H9 (cell line): ENCODE measurements at regions not wholly inside any gene's neighbourhood (a gene's known extent, or its start where the extent isn't known, plus 50 kb on each side); places are given as distances from the start of the nearest gene placed in this dataset.

Experiments used
- DNase-seq: peaks from one replicate; pipeline ENCODE4 v3.0.0-alpha.2; 2017
- H2AFZ ChIP-seq: one replicate; pipeline ENCODE4 v1.6.1; 2013; ENCODE audit warnings: mild to moderate bottlenecking, low read length, control low read depth, moderate library complexity
- H2AK5ac ChIP-seq: 2 replicates; pipeline ENCODE4 v1.6.1; 2013; ENCODE audit warnings: low read length, control low read depth, mixed read lengths; ENCODE audit not compliant: insufficient read length
- H2BK120ac ChIP-seq: one replicate; pipeline ENCODE4 v1.6.1; 2013; ENCODE audit warnings: low read depth, mild to moderate bottlenecking, low read length, control low read depth, inconsistent platforms; ENCODE audit not compliant: poor library complexity, severe bottlenecking
- H2BK12ac ChIP-seq: 2 replicates; pipeline ENCODE4 v1.6.1; 2013; ENCODE audit warnings: low read length, control low read depth, mixed read lengths, low read depth; ENCODE audit not compliant: insufficient read length
- H2BK15ac ChIP-seq: 2 replicates; pipeline ENCODE4 v1.6.1; 2013; ENCODE audit warnings: low read depth, low read length, control low read depth
- H2BK20ac ChIP-seq: one replicate; pipeline ENCODE4 v1.6.1; 2013; ENCODE audit warnings: low read depth, mild to moderate bottlenecking, low read length, control low read depth, inconsistent platforms; ENCODE audit not compliant: poor library complexity, severe bottlenecking
- H2BK5ac ChIP-seq: 2 replicates; pipeline ENCODE4 v1.6.1; 2013; ENCODE audit warnings: low read length, control low read depth, mixed read lengths; ENCODE audit not compliant: insufficient read length
- H3K14ac ChIP-seq: 2 replicates; pipeline ENCODE4 v1.6.1; 2013; ENCODE audit warnings: low read length, control low read depth; ENCODE audit not compliant: insufficient read depth
- H3K18ac ChIP-seq: 2 replicates; pipeline ENCODE4 v1.6.1; 2013; ENCODE audit warnings: low read depth, mild to moderate bottlenecking, mixed read lengths, low read length, control low read depth; ENCODE audit not compliant: insufficient read length
- H3K23ac ChIP-seq: 2 replicates; pipeline ENCODE4 v1.6.1; 2013; ENCODE audit warnings: low read length, control low read depth, mixed read lengths, low read depth; ENCODE audit not compliant: insufficient read length
- H3K23me2 ChIP-seq: 2 replicates; pipeline ENCODE4 v1.6.1; 2013; ENCODE audit warnings: low read depth, mild to moderate bottlenecking, mixed read lengths, low read length, control low read depth; ENCODE audit not compliant: insufficient read length, poor library complexity, severe bottlenecking
- H3K27ac ChIP-seq: 2 replicates; pipeline ENCODE4 v1.5.1; 2013; ENCODE audit warnings: low read length, control low read depth, mixed read lengths, low read depth; ENCODE audit not compliant: insufficient read length
- H3K27me3 ChIP-seq: 2 replicates; pipeline ENCODE4 v1.6.1; 2013; ENCODE audit warnings: low read length, control low read depth, inconsistent platforms; ENCODE audit not compliant: insufficient read depth
- H3K4ac ChIP-seq: 2 replicates; pipeline ENCODE4 v1.6.1; 2013; ENCODE audit warnings: low read depth, mild to moderate bottlenecking, control low read depth, inconsistent platforms, low read length, moderate library complexity
- H3K4me1 ChIP-seq: 2 replicates; pipeline ENCODE4 v1.6.1; 2013; ENCODE audit warnings: low read length, control low read depth, inconsistent platforms; ENCODE audit not compliant: insufficient read depth
- H3K4me2 ChIP-seq: 2 replicates; pipeline ENCODE4 v1.6.1; 2013; ENCODE audit warnings: low read length, control low read depth, mixed read lengths; ENCODE audit not compliant: insufficient read length, insufficient read depth
- H3K56ac ChIP-seq: 2 replicates; pipeline ENCODE4 v1.6.1; 2013; ENCODE audit warnings: low read depth, mild to moderate bottlenecking, mixed read lengths, low read length, control low read depth; ENCODE audit not compliant: insufficient read length
- H3K79me1 ChIP-seq: 2 replicates; pipeline ENCODE4 v1.6.1; 2013; ENCODE audit warnings: low read depth, mild to moderate bottlenecking, moderate library complexity, low read length, control low read depth, inconsistent platforms; ENCODE audit not compliant: insufficient read depth, poor library complexity, severe bottlenecking
- H3K79me2 ChIP-seq: 2 replicates; pipeline ENCODE4 v1.6.1; 2013; ENCODE audit warnings: low read length, control low read depth, inconsistent platforms; ENCODE audit not compliant: insufficient read depth
- H3K9ac ChIP-seq: 2 replicates; pipeline ENCODE4 v1.6.1; 2013; ENCODE audit warnings: low read length, control low read depth, mixed read lengths; ENCODE audit not compliant: insufficient read length; ENCODE audit errors: extremely low read depth
- H3K9me3 ChIP-seq: one replicate; pipeline ENCODE4 v1.6.1; 2013; ENCODE audit warnings: low read depth, low read length, inconsistent platforms; ENCODE audit not compliant: control insufficient read depth
- H3T11ph ChIP-seq: one replicate; pipeline ENCODE4 v1.6.1; 2013; ENCODE audit warnings: mild to moderate bottlenecking, low read length, control low read depth, inconsistent platforms
- H4K20me1 ChIP-seq: one replicate; pipeline ENCODE4 v1.6.1; 2013; ENCODE audit not compliant: control insufficient read depth, insufficient read length, insufficient read depth
- H4K5ac ChIP-seq: 2 replicates; pipeline ENCODE4 v1.6.1; 2013; ENCODE audit warnings: low read depth, mild to moderate bottlenecking, mixed read lengths, low read length, control low read depth; ENCODE audit not compliant: insufficient read length
- H4K8ac ChIP-seq: replicated peaks from 2 replicates; pipeline ENCODE4 v1.6.1; 2013; ENCODE audit warnings: low read length, control low read depth, mixed read lengths, low read depth; ENCODE audit not compliant: insufficient read length
- H4K91ac ChIP-seq: 2 replicates; pipeline ENCODE4 v1.6.1; 2013; ENCODE audit warnings: low read depth, mild to moderate bottlenecking, moderate library complexity, mixed read lengths, low read length, control low read depth; ENCODE audit not compliant: insufficient read length
- H3K27ac Mint-ChIP-seq, 3 experiments: 2 replicates in 2 of 3; 3 replicates in 1 of 3; pipeline ENCODE4 v1.8.0; 2020 to 2021; ENCODE audit warnings: mixed read lengths in 3 of 3, mild to moderate bottlenecking in 1 of 3, moderate library complexity in 1 of 3
- H3K27me3 Mint-ChIP-seq: 2 replicates; pipeline ENCODE4 v1.8.0; 2021; ENCODE audit warnings: low read depth, mild to moderate bottlenecking, moderate library complexity, mixed read lengths
- H3K36me3 Mint-ChIP-seq, 3 experiments: 2 replicates in 2 of 3; 3 replicates in 1 of 3; pipeline ENCODE4 v1.8.0; 2020 to 2021; ENCODE audit warnings: low read depth in 3 of 3, mixed read lengths in 3 of 3; ENCODE audit not compliant: insufficient read depth in 1 of 3
- H3K4me1 Mint-ChIP-seq, 2 experiments: 2 replicates each; pipeline ENCODE4 v1.8.0; 2020; ENCODE audit warnings: mixed read lengths in 2 of 2
- H3K4me3 Mint-ChIP-seq, 2 experiments: 2 replicates in 1 of 2; 3 replicates in 1 of 2; pipeline ENCODE4 v1.8.0; 2020 to 2021; ENCODE audit warnings: mild to moderate bottlenecking in 2 of 2, mixed read lengths in 2 of 2, moderate library complexity in 1 of 2
- H3K9me3 Mint-ChIP-seq, 2 experiments: 2 replicates in 1 of 2; 3 replicates in 1 of 2; pipeline ENCODE4 v1.8.0; 2020; ENCODE audit warnings: mild to moderate bottlenecking in 2 of 2, mixed read lengths in 2 of 2, moderate library complexity in 1 of 2
- WGBS: extraction: QIAGEN DNeasy Blood & Tissue Kit; methylation state at CpG from one replicate; pipeline ENCODE4 v1.1.7; 2013; ENCODE audit warnings: missing lambda C conversion rate, low lambda C conversion rate, mixed read lengths; ENCODE audit not compliant: insufficient read length; ENCODE audit errors: extremely low coverage; 5-methylcytosine and 5-hydroxymethylcytosine counted together
- TF ChIP-seq, protein P1 (sequence below): fragments of 200-600 bp; sonication (generic); conservative IDR thresholded peaks from 3 replicates; pipeline ENCODE4 v1.8.0; 2021; ENCODE audit warnings: antibody characterized with exemption, mild to moderate bottlenecking

DNA sequence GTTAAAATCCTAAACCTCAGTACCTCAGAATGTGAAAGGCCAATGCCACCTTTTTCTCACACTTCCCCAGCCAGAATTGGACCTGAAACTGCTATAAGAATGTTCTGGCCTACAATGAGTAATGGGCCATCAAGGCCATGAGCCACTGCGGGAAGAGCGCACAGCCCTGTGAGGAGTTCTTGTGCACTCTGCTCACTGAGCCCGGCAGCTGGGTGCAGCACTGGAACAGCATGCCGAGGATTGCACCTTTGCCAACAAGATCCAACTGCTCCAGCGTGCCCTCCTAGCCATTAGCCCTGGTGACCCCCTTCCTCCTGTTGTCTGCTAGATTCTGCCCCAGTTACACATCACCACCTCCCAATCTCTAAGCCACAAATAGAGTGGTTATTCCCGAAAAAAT lies 758.1 kb downstream of the PRELID2 start:
- no peak overlapping the region for H3K4ac ChIP-seq
- TF ChIP-seq, protein P1, sequence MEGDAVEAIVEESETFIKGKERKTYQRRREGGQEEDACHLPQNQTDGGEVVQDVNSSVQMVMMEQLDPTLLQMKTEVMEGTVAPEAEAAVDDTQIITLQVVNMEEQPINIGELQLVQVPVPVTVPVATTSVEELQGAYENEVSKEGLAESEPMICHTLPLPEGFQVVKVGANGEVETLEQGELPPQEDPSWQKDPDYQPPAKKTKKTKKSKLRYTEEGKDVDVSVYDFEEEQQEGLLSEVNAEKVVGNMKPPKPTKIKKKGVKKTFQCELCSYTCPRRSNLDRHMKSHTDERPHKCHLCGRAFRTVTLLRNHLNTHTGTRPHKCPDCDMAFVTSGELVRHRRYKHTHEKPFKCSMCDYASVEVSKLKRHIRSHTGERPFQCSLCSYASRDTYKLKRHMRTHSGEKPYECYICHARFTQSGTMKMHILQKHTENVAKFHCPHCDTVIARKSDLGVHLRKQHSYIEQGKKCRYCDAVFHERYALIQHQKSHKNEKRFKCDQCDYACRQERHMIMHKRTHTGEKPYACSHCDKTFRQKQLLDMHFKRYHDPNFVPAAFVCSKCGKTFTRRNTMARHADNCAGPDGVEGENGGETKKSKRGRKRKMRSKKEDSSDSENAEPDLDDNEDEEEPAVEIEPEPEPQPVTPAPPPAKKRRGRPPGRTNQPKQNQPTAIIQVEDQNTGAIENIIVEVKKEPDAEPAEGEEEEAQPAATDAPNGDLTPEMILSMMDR, result no peak

More for the DNA sequence above, 758.1 kb downstream of the PRELID2 start:
- Histone ChIP-seq H4K20me1 (no peaks in the 10 kb centered on the region), H2BK15ac (no peak overlapping the region), H3K79me2 (no peaks in the 10 kb centered on the region), H3K27me3 (no peaks in the 10 kb centered on the region), H2AFZ (no peak overlapping the region), H2BK20ac (no peak overlapping the region), H3K79me1 (no peaks in the 10 kb centered on the region), H4K8ac (no peak overlapping the region), H3K14ac (no peak overlapping the region), H3K9ac (no peak overlapping the region), H3K9me3 (no peaks in the 10 kb centered on the region), H2BK12ac (no peak overlapping the region), H2BK5ac (no peak overlapping the region), H3K27ac (no peak overlapping the region), H3K4me1 (no peaks in the 10 kb centered on the region), H3K56ac (no peak overlapping the region), H3T11ph (no peak overlapping the region), H3K23me2 (no peaks in the 10 kb centered on the region), H4K91ac (no peak overlapping the region), H3K4me2 (no peak overlapping the region), H3K18ac (no peak overlapping the region), H4K5ac (no peak overlapping the region), H2AK5ac (no peak overlapping the region), H3K23ac (no peak overlapping the region), H2BK120ac (no peak overlapping the region)
- Mint-ChIP-seq H3K27me3 (no peaks in the 10 kb centered on the region), H3K9me3 (no peaks in the 10 kb centered on the region), H3K36me3 (no peaks in the 10 kb centered on the region), H3K27ac (no peak overlapping the region; a peak in 1 of 7 replicates), H3K4me1 (0 out of 4 replicates have a peak, but pooled peaks cover 0 to 2% of the 10 kb centered on the region in 2 experiments), H3K4me3 (no peak overlapping the region)
- no CpG with 5 or more reads among the region's 6 CpGs for WGBS
- no peak for DNase-seq
